Astrocyte (in vitro differentiated cells and primary cell): ENCODE measurements at regions not wholly inside any gene's neighbourhood (a gene's known extent, or its start where the extent isn't known, plus 50 kb on each side); places are given as distances from the start of the nearest gene placed in this dataset.

ENCODE experiments used
- DNase-seq: peaks from one replicate; pipeline ENCODE4 v3.0.0-alpha.2; 2010; ENCODE audit warnings: low read depth
- FAIRE-seq: peaks from 2 replicates; lab custom pipeline; 2011; peaks lifted over from hg19 to GRCh38; lab: Jason Lieb, UNC
- H2AFZ ChIP-seq: 2 replicates; pipeline ENCODE4 v1.6.0; 2012; ENCODE audit warnings: low read depth, low read length, inconsistent platforms
- H3K27ac ChIP-seq: 2 replicates; pipeline ENCODE4 v1.5.1; 2011; ENCODE audit warnings: low read depth, low read length, inconsistent platforms
- H3K27me3 ChIP-seq: 2 replicates; pipeline ENCODE4 v1.6.0; 2011; ENCODE audit warnings: low read length, inconsistent platforms; ENCODE audit not compliant: insufficient read depth
- H3K36me3 ChIP-seq: 2 replicates; pipeline ENCODE4 v1.5.1; 2011; ENCODE audit warnings: low read length, inconsistent platforms; ENCODE audit not compliant: insufficient read depth
- H3K4me1 ChIP-seq: 2 replicates; pipeline ENCODE4 v1.5.1; 2011; ENCODE audit warnings: low read length, inconsistent platforms; ENCODE audit not compliant: insufficient read depth
- H3K4me2 ChIP-seq: 2 replicates; pipeline ENCODE4 v1.6.0; 2012; ENCODE audit warnings: low read length, inconsistent platforms
- H3K4me3 ChIP-seq: 2 replicates; pipeline ENCODE4 v1.5.1; 2011; ENCODE audit warnings: low read depth, mild to moderate bottlenecking, low read length, inconsistent platforms; ENCODE audit not compliant: insufficient read depth
- H3K79me2 ChIP-seq: 2 replicates; pipeline ENCODE4 v1.6.0; 2012; ENCODE audit warnings: mild to moderate bottlenecking, low read length, inconsistent platforms; ENCODE audit not compliant: insufficient read depth
- H3K9ac ChIP-seq: 2 replicates; pipeline ENCODE4 v1.6.0; 2012; ENCODE audit warnings: mild to moderate bottlenecking, low read length, inconsistent platforms
- H3K9me3 ChIP-seq: 2 replicates; pipeline ENCODE4 v1.5.1; 2012; ENCODE audit warnings: low read depth, mild to moderate bottlenecking, low read length, inconsistent platforms; ENCODE audit not compliant: insufficient read depth
- H4K20me1 ChIP-seq: 2 replicates; pipeline ENCODE4 v1.6.0; 2012; ENCODE audit warnings: low read length, inconsistent platforms; ENCODE audit not compliant: insufficient read depth
- H3K27ac Mint-ChIP-seq: one replicate; pipeline ENCODE4 v1.8.0; 2021; ENCODE audit warnings: mild to moderate bottlenecking, mixed read lengths; ENCODE audit not compliant: unreplicated experiment
- H3K27me3 Mint-ChIP-seq: one replicate; pipeline ENCODE4 v1.8.0; 2021; ENCODE audit warnings: low read depth, mixed read lengths; ENCODE audit not compliant: unreplicated experiment
- H3K36me3 Mint-ChIP-seq: one replicate; pipeline ENCODE4 v1.8.0; 2021; ENCODE audit warnings: low read depth, mixed read lengths; ENCODE audit not compliant: unreplicated experiment
- H3K4me1 Mint-ChIP-seq: one replicate; pipeline ENCODE4 v1.8.0; 2021; ENCODE audit warnings: low read depth, mixed read lengths; ENCODE audit not compliant: unreplicated experiment
- H3K4me3 Mint-ChIP-seq: one replicate; pipeline ENCODE4 v1.8.0; 2021; ENCODE audit warnings: mild to moderate bottlenecking, moderate library complexity, mixed read lengths; ENCODE audit not compliant: unreplicated experiment
- H3K9me3 Mint-ChIP-seq: one replicate; pipeline ENCODE4 v1.8.0; 2021; ENCODE audit warnings: mild to moderate bottlenecking, mixed read lengths; ENCODE audit not compliant: unreplicated experiment
- CTCF ChIP-seq: IDR thresholded peaks from 2 replicates; pipeline ENCODE4 v1.5.1; 2011; ENCODE audit warnings: low read depth, mild to moderate bottlenecking, inconsistent platforms, low read length, moderate library complexity; ENCODE audit not compliant: insufficient read depth
- EZH2 ChIP-seq: IDR thresholded peaks from 2 replicates; pipeline ENCODE4 v1.6.1; 2012; ENCODE audit warnings: mild to moderate bottlenecking, low read length, inconsistent platforms; ENCODE audit not compliant: insufficient read depth

GRCh38 chr3:76638006-76638405 is 401.9 kb upstream of the ROBO2 start:
- Histone ChIP-seq H3K9ac (no peak overlapping the region), H3K9me3 (no peaks in the 10 kb centered on the region), H3K4me3 (no peak overlapping the region), H3K4me1 (no peaks in the 10 kb centered on the region), H3K36me3 (no peaks in the 10 kb centered on the region), H3K4me2 (no peak overlapping the region), H4K20me1 (no peaks in the 10 kb centered on the region), H2AFZ (no peak overlapping the region), H3K27ac (no peak overlapping the region), H3K27me3 (no peaks in the 10 kb centered on the region), H3K79me2 (no peaks in the 10 kb centered on the region)
- Mint-ChIP-seq H3K4me1 (peaks cover 1% of the 10 kb centered on the region), H3K27ac (no peak overlapping the region), H3K9me3 (no peaks in the 10 kb centered on the region), H3K36me3 (no peaks in the 10 kb centered on the region), H3K4me3 (no peak overlapping the region), H3K27me3 (no peaks in the 10 kb centered on the region)
- TF ChIP-seq CTCF (no peak), EZH2 (no peak)
- FAIRE-seq, result no peak
- no peak for DNase-seq

GRCh38 chr3:76643623-76644304 is 396.1 kb upstream of the ROBO2 start:
- Histone ChIP-seq H2AFZ (no peak overlapping the region), H3K27ac (no peak overlapping the region), H3K79me2 (no peaks in the 10 kb centered on the region), H4K20me1 (no peaks in the 10 kb centered on the region), H3K4me1 (no peaks in the 10 kb centered on the region), H3K4me3 (no peak overlapping the region), H3K27me3 (no peaks in the 10 kb centered on the region), H3K36me3 (no peaks in the 10 kb centered on the region), H3K4me2 (no peak overlapping the region), H3K9me3 (no peaks in the 10 kb centered on the region), H3K9ac (no peak overlapping the region)
- no peak for FAIRE-seq
- Mint-ChIP-seq H3K9me3 (no peaks in the 10 kb centered on the region), H3K27ac (no peak overlapping the region), H3K4me1 (no peaks in the 10 kb centered on the region), H3K27me3 (no peaks in the 10 kb centered on the region), H3K36me3 (no peaks in the 10 kb centered on the region), H3K4me3 (no peak overlapping the region)
- TF ChIP-seq CTCF (no peak), EZH2 (no peak)
- DNase-seq, result no peak

- Histone ChIP-seq H3K27ac (no peak overlapping the region), H2AFZ (no peak overlapping the region), H4K20me1 (no peaks in the 10 kb centered on the region), H3K9ac (no peak overlapping the region), H3K4me1 (no peaks in the 10 kb centered on the region), H3K36me3 (no peaks in the 10 kb centered on the region), H3K9me3 (no peaks in the 10 kb centered on the region), H3K4me2 (no peak overlapping the region), H3K4me3 (no peak overlapping the region), H3K79me2 (no peaks in the 10 kb centered on the region), H3K27me3 (no peaks in the 10 kb centered on the region)
- Mint-ChIP-seq H3K9me3 (no peaks in the 10 kb centered on the region), H3K36me3 (no peaks in the 10 kb centered on the region), H3K27ac (no peak overlapping the region), H3K4me3 (no peak overlapping the region), H3K27me3 (no peaks in the 10 kb centered on the region), H3K4me1 (no peaks in the 10 kb centered on the region)
- TF ChIP-seq CTCF (no peak), EZH2 (no peak)
- FAIRE-seq (no peak), DNase-seq (no peak)
Measured at GRCh38 chr3:76644305-76644675, 395.6 kb upstream of the ROBO2 start.
